ENCODE measurements at regions not wholly inside any gene's neighbourhood (a gene's known extent, or its start where the extent isn't known, plus 50 kb on each side); places are given as distances from the start of the nearest gene placed in this dataset.
A peak's percentile ranks its signal among the peaks of the same experiment; 100 is the strongest.
"Not testable (repeated sequence)": the region's sequence is repeated elsewhere in the genome, so short reads cannot be mapped to it uniquely, and the experiment has no call there.

GRCh38 chr16:82293671-82294070 lies 123.6 kb upstream of the MPHOSPH6 start:
- Histone ChIP-seq H3K4me1 (no peaks in the 10 kb centered on the region), H3K4me3 (no peak overlapping the region), H3K27ac (no peak overlapping the region), H3K9me3 (no peaks in the 10 kb centered on the region), H3K36me3 (no peaks in the 10 kb centered on the region), H3K27me3 (no peaks in the 10 kb centered on the region)
- DNase-seq: no peak
- no peak for TF ChIP-seq CTCF (IDR thresholded peaks at IDR 0.05)
- intact Hi-C loops (cut with DNase I; ENCODE audit: low total_unique reads): no loop called here

GRCh38 chr16:82287937-82288336 lies 117.9 kb upstream of the MPHOSPH6 start:
- peaks cover 0 to 15% (median 5%) of the 10 kb centered on the region in 4 donors for H3K4me1 ChIP-seq
- DNase-seq: no peak
- H3K27me3 ChIP-seq: no peaks in the 10 kb centered on the region
- H3K9me3 ChIP-seq: no peaks in the 10 kb centered on the region
- H3K36me3 ChIP-seq: no peaks in the 10 kb centered on the region
- H3K27ac ChIP-seq: no peak overlapping the region
- TF ChIP-seq CTCF (IDR thresholded peaks at IDR 0.05): no peak
- intact Hi-C loops (cut with DNase I; ENCODE audit: low total_unique reads): no loop called here
- no peak overlapping the region for H3K4me3 ChIP-seq

- Histone ChIP-seq H3K4me1 (peaks cover 0 to 49% (median 19%) of the 10 kb centered on the region in 4 donors), H3K27ac (peak overlapping the region; percentile 56 to 62), H3K4me3 (no peak overlapping the region), H3K9me3 (no peaks in the 10 kb centered on the region), H3K27me3 (no peaks in the 10 kb centered on the region), H3K36me3 (no peaks in the 10 kb centered on the region)
- no peak for TF ChIP-seq CTCF (IDR thresholded peaks at IDR 0.05)
- DNase-seq: no peak
- intact Hi-C loops (cut with DNase I; ENCODE audit: low total_unique reads): no loop called here
Measured at GRCh38 chr16:82282662-82283061, 112.6 kb upstream of the MPHOSPH6 start.

GRCh38 chr16:82281544-82281943 lies 111.5 kb upstream of the MPHOSPH6 start:
- peak overlapping the region; percentile 56 to 62 for H3K27ac ChIP-seq
- intact Hi-C loops (cut with DNase I; ENCODE audit: low total_unique reads): no loop called here
- TF ChIP-seq CTCF (IDR thresholded peaks at IDR 0.05): no peak

GRCh38 chr16:82280867-82281266 lies 110.8 kb upstream of the MPHOSPH6 start:
- TF ChIP-seq CTCF (IDR thresholded peaks at IDR 0.05): no peak
- peaks cover 0 to 49% (median 19%) of the 10 kb centered on the region in 4 donors for H3K4me1 ChIP-seq
- H3K27ac ChIP-seq: peak overlapping the region; percentile 56 to 62
- no peak for DNase-seq
- no peaks in the 10 kb centered on the region for H3K36me3 ChIP-seq
- no peaks in the 10 kb centered on the region for H3K27me3 ChIP-seq
- intact Hi-C loops (cut with DNase I; ENCODE audit: low total_unique reads): no loop called here
- H3K9me3 ChIP-seq: no peaks in the 10 kb centered on the region
- H3K4me3 ChIP-seq: no peak overlapping the region

More at GRCh38 chr16:82281544-82281943, 111.5 kb upstream of the MPHOSPH6 start:
- Histone ChIP-seq H3K4me3 (no peak overlapping the region), H3K36me3 (no peaks in the 10 kb centered on the region), H3K27me3 (no peaks in the 10 kb centered on the region), H3K9me3 (no peaks in the 10 kb centered on the region), H3K4me1 (peaks cover 0 to 49% (median 19%) of the 10 kb centered on the region in 4 donors)
- DNase-seq: no peak

- H3K27ac ChIP-seq; H3K4me1 ChIP-seq; H3K27me3 ChIP-seq; DNase-seq; H3K36me3 ChIP-seq; H3K4me3 ChIP-seq; H3K9me3 ChIP-seq; intact Hi-C loops (cut with DNase I; ENCODE audit: low total_unique reads): not testable (repeated sequence)
Measured at GRCh38 chr16:82275349-82275748, 105.3 kb upstream of the MPHOSPH6 start.
